Tibial artery (tissue), 4 donors: ENCODE measurements at regions not wholly inside any gene's neighbourhood (a gene's known extent, or its start where the extent isn't known, plus 50 kb on each side); places are given as distances from the start of the nearest gene placed in this dataset.

ENCODE experiments used
- DNase-seq, 2 donors: peaks; one replicate each; pipeline ENCODE4 v3.0.0-alpha.2; 2019
- H3K27ac ChIP-seq, 2 donors: fragments of 200-600 bp; sonication (generic) in 1 of 2; 1 replicate in 1 of 2; 2 replicates in 1 of 2; pipeline ENCODE4 v1.5.1; 2018 to 2019; ENCODE audit warnings: mild to moderate bottlenecking in 1 of 2
- H3K27me3 ChIP-seq, 2 donors: fragments of 200-600 bp; sonication (generic) in 1 of 2; one replicate each; pipeline versions ENCODE4 v1.5.1 to v1.6.0; 2016 to 2019
- H3K36me3 ChIP-seq, 3 donors: fragments of 200-600 bp; sonication (generic) in 2 of 3; one replicate each; pipeline ENCODE4 v1.5.1; 2016 to 2019; ENCODE audit warnings: mild to moderate bottlenecking in 2 of 3
- H3K4me1 ChIP-seq, 4 donors: fragments of 200-600 bp; sonication (generic) in 2 of 4; 1 replicate in 3 of 4; 2 replicates in 1 of 4; pipeline ENCODE4 v1.5.1; 2016 to 2019
- H3K4me3 ChIP-seq, 2 donors: fragments of 200-600 bp; sonication (generic) in 1 of 2; 1 replicate in 1 of 2; 2 replicates in 1 of 2; pipeline ENCODE4 v1.5.1; 2018 to 2019; ENCODE audit warnings: mild to moderate bottlenecking in 2 of 2
- H3K9me3 ChIP-seq, 3 donors: fragments of 200-600 bp; sonication (generic) in 1 of 3; one replicate each; pipeline ENCODE4 v1.5.1; 2016 to 2019
- intact Hi-C: fragments of 100-400 bp; cut with DNase I; formaldehyde crosslinking; loops from one replicate; pipeline ENCODE4 v1.15.0; 2023; ENCODE audit warnings: low total_unique reads
- TF ChIP-seq, protein P1 (sequence below), 2 experiments: fragments of 200-600 bp in 1 of 2; fragments of 450-650 bp in 1 of 2; IDR thresholded peaks; one replicate each; pipeline ENCODE4 v1.5.1; 2017 to 2019; ENCODE audit warnings: antibody characterized with exemption in 2 of 2, mild to moderate bottlenecking in 1 of 2, moderate library complexity in 1 of 2

DNA sequence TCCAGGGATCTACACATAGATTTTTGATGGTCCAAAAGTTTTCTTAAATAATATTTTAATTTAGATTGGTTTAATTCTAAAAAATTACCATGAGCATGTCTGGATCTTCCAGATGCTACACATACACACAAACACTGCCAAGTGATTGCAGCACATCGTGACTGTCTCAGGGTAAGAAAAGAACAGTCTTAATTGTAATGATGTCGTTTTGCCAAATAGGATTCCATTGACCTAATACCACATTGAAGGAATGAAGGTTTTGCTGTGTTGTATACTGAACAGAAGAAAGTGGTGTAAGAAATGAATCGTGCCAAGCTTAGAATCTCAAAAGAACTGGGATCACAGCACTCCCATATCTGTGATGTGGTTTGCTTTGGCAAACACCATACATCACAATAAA is 633.3 kb upstream of the CAMK1G start:
- Histone ChIP-seq H3K27me3 (no peaks in the 10 kb centered on the region), H3K36me3 (no peaks in the 10 kb centered on the region), H3K4me1 (no peaks in the 10 kb centered on the region), H3K9me3 (no peaks in the 10 kb centered on the region), H3K27ac (no peak overlapping the region), H3K4me3 (no peak overlapping the region)
- DNase-seq, result no peak
- TF ChIP-seq, protein P1, sequence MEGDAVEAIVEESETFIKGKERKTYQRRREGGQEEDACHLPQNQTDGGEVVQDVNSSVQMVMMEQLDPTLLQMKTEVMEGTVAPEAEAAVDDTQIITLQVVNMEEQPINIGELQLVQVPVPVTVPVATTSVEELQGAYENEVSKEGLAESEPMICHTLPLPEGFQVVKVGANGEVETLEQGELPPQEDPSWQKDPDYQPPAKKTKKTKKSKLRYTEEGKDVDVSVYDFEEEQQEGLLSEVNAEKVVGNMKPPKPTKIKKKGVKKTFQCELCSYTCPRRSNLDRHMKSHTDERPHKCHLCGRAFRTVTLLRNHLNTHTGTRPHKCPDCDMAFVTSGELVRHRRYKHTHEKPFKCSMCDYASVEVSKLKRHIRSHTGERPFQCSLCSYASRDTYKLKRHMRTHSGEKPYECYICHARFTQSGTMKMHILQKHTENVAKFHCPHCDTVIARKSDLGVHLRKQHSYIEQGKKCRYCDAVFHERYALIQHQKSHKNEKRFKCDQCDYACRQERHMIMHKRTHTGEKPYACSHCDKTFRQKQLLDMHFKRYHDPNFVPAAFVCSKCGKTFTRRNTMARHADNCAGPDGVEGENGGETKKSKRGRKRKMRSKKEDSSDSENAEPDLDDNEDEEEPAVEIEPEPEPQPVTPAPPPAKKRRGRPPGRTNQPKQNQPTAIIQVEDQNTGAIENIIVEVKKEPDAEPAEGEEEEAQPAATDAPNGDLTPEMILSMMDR (IDR thresholded peaks at IDR 0.05), result no peak
- intact Hi-C loops, result no loop called here

DNA sequence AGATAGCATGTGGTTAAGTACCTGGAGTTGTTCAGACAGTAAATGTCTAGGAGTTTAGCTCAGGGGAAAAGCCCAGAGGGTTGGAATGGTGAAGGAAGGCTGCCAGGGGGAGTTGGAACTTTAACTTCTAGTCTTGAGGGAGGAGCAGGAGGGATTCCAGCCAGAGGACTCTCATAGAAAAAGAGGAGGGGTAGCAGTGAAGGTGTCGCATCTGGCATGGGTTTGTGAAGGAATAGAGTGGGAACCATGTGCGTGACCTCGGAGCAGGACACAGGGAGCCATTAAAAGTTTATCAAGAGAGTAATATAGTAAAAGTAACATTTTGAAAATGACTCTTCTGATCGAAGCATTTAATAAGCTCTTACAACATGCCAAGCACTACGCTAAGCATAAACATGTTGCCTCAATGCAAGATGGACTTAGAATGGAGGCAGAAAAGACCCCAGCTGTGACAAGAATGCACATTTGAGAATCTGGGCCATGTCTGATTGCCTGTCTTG is 632.4 kb upstream of the CAMK1G start:
- H3K27ac ChIP-seq, result no peak overlapping the region
- no peaks in the 10 kb centered on the region for H3K27me3 ChIP-seq
- intact Hi-C loops, result no loop called here
- H3K36me3 ChIP-seq, result no peaks in the 10 kb centered on the region
- H3K4me1 ChIP-seq, result no peaks in the 10 kb centered on the region
- no peak for DNase-seq
- TF ChIP-seq, protein P1 (IDR thresholded peaks at IDR 0.05), result no peak
- H3K4me3 ChIP-seq, result no peak overlapping the region
- H3K9me3 ChIP-seq, result no peaks in the 10 kb centered on the region

DNA sequence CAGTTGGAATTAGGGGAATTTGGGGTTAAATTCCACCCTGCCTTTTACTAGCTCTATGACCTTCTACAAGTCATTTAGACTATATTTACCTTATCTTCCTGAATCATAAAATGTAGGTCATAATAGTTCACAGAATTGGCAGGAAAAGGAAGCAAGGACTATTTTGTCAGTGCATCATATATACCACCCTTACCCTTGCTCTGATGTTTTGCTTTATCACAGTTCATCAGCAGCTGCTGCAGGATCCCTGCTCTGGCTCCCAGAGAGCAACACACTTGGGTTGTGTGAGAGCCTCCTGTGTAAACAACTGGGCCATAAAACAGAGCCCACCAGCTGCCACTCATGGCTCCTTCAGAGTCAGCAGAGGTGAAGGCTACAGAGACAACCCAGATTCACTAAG is 631.6 kb upstream of the CAMK1G start:
- Histone ChIP-seq H3K9me3 (no peaks in the 10 kb centered on the region), H3K4me1 (no peaks in the 10 kb centered on the region), H3K36me3 (no peaks in the 10 kb centered on the region), H3K27me3 (no peaks in the 10 kb centered on the region), H3K27ac (no peak overlapping the region), H3K4me3 (no peak overlapping the region)
- TF ChIP-seq, protein P1 (IDR thresholded peaks at IDR 0.05), result no peak
- intact Hi-C loops, result no loop called here
- no peak for DNase-seq

DNA sequence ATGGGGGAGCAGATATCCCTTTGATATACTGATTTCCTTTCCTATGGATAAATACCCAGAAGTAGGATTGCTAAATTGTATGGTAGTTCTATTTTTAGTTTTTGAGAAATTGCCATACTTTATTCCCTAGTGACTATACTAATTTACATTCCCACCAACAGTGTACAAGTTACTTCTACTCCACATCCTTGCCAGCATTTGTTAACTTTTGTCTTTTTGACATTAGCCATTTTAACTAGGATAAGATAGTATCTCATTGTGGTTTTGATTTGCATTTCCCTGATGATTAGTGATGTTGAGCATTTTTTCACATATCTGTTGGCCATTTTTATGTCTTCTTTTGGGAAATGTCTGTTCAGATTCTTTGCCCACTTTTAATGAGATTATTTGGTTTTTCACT is 620.6 kb upstream of the CAMK1G start:
- Histone ChIP-seq H3K4me3 (no peak overlapping the region), H3K9me3 (peaks cover 0 to 15% (median 11%) of the 10 kb centered on the region in 3 donors), H3K27ac (no peak overlapping the region), H3K4me1 (no peaks in the 10 kb centered on the region), H3K36me3 (no peaks in the 10 kb centered on the region), H3K27me3 (no peaks in the 10 kb centered on the region)
- DNase-seq, result no peak
- TF ChIP-seq, protein P1 (IDR thresholded peaks at IDR 0.05), result no peak
- intact Hi-C loops, result no loop called here

DNA sequence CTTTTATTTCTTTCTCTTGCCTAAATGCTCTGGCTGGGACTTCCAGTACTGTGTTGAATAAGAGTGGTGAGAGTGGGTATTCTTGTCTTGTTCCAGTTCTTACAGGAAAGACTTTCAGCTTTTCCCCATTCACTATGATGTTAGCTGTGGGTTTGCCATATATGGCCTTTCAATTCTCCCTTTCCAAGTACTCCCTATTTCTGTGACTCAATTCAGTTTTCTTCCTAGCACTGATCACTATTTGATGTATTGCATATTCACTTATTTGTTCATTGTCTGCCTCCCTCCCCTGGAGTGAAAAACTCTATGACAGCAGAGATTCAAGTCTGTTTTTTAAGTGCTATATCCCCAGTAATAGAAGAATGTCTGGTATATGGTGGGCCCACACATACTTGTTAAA is 618.2 kb upstream of the CAMK1G start:
- no peak for DNase-seq
- H3K27ac ChIP-seq, result no peak overlapping the region
- H3K36me3 ChIP-seq, result no peaks in the 10 kb centered on the region
- intact Hi-C loops, result no loop called here
- TF ChIP-seq, protein P1 (IDR thresholded peaks at IDR 0.05), result no peak
- no peaks in the 10 kb centered on the region for H3K9me3 ChIP-seq
- H3K27me3 ChIP-seq, result no peaks in the 10 kb centered on the region
- no peaks in the 10 kb centered on the region for H3K4me1 ChIP-seq
- H3K4me3 ChIP-seq, result no peak overlapping the region

DNA sequence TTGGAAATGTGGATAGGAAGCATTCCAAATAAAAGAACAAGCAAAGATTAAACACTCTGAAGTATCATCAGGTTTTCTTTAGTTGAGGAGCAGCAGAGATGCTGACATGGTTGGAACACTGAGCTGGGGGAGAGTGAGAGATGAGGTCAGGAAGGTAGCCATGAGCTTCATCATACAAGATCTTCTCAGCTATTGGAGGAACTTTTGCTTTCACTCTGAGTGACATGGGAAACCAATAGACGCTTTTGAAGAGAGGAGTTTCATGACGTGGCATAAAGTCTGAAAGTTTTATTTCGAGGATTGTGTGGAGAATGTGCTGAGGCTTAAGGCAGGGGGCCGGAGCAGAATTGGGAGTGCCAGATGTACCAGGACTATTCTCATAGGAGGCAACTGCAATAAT is 616.2 kb upstream of the CAMK1G start:
- no peaks in the 10 kb centered on the region for H3K9me3 ChIP-seq
- TF ChIP-seq, protein P1 (IDR thresholded peaks at IDR 0.05), result no peak
- no peak overlapping the region for H3K27ac ChIP-seq
- H3K27me3 ChIP-seq, result no peaks in the 10 kb centered on the region
- H3K4me3 ChIP-seq, result no peak overlapping the region
- no peaks in the 10 kb centered on the region for H3K4me1 ChIP-seq
- H3K36me3 ChIP-seq, result no peaks in the 10 kb centered on the region
- intact Hi-C loops, result no loop called here
- DNase-seq, result no peak
